Amygdala (tissue), 56 donors: ENCODE measurements at regions not wholly inside any gene's neighbourhood (a gene's known extent, or its start where the extent isn't known, plus 50 kb on each side); places are given as distances from the start of the nearest gene placed in this dataset.
"Not testable (repeated sequence)": the region's sequence is repeated elsewhere in the genome, so short reads cannot be mapped to it uniquely, and the experiment has no call there.

Experiments used
- DNase-seq, 56 donors: peaks; one replicate each; lab custom pipeline; 2025; lab: John Stamatoyannopoulos, UW

- DNase-seq: not testable (repeated sequence)
These were observed 81.6 kb downstream of the P2RY10 start for GRCh38 chrX:79026742-79027141.

- DNase-seq: no peak
These were observed 90.2 kb downstream of the P2RY10 start for GRCh38 chrX:79035421-79035820.

- DNase-seq: no peak
These were observed 91.1 kb downstream of the P2RY10 start for GRCh38 chrX:79036157-79036880.

GRCh38 chrX:79065696-79066095, 78.8 kb upstream of the GPR174 start:
- no peak for DNase-seq

- no peak for DNase-seq
These were observed 66.4 kb upstream of the GPR174 start for GRCh38 chrX:79078114-79078513.

- DNase-seq: no peak
These were observed 65.0 kb upstream of the GPR174 start for GRCh38 chrX:79079477-79079876.

GRCh38 chrX:79080141-79080540, 64.3 kb upstream of the GPR174 start:
- no peak for DNase-seq

GRCh38 chrX:79081895-79082512, 62.5 kb upstream of the GPR174 start:
- peak in 1 of 56 donors; percentile 0 for DNase-seq

GRCh38 chrX:79082899-79083298, 61.6 kb upstream of the GPR174 start:
- no peak for DNase-seq

- no peak for DNase-seq
These were observed 59.6 kb upstream of the GPR174 start for GRCh38 chrX:79084923-79085322.

GRCh38 chrX:79089896-79090584, 54.4 kb upstream of the GPR174 start:
- DNase-seq: no peak

GRCh38 chrX:79094075-79094832, 50.2 kb upstream of the GPR174 start:
- no peak for DNase-seq
